Esophagus muscularis mucosa (tissue), 4 donors: ENCODE measurements at regions not wholly inside any gene's neighbourhood (a gene's known extent, or its start where the extent isn't known, plus 50 kb on each side); places are given as distances from the start of the nearest gene placed in this dataset.

Source experiments
- DNase-seq: peaks from one replicate; pipeline ENCODE4 v3.0.0-alpha.2; 2017; ENCODE audit errors: extremely low spot score
- H3K27ac ChIP-seq, 4 donors: fragments of 200-600 bp; sonication (generic); replicated peaks in 1 of 4; 1 replicate in 3 of 4; 2 replicates in 1 of 4; pipeline ENCODE4 v1.5.1; 2016 to 2019; ENCODE audit warnings: mild to moderate bottlenecking in 1 of 4
- H3K27me3 ChIP-seq, 4 donors: fragments of 200-600 bp; sonication (generic); one replicate each; pipeline versions ENCODE4 v1.5.1 to v1.6.0; 2016 to 2019
- H3K36me3 ChIP-seq, 4 donors: fragments of 200-600 bp; sonication (generic); one replicate each; pipeline ENCODE4 v1.5.1; 2016 to 2019
- H3K4me1 ChIP-seq, 4 donors: fragments of 200-600 bp; sonication (generic); one replicate each; pipeline ENCODE4 v1.5.1; 2016 to 2019
- H3K4me3 ChIP-seq, 4 donors: fragments of 200-600 bp; sonication (generic); 1 replicate in 2 of 4; 2 replicates in 2 of 4; pipeline ENCODE4 v1.5.1; 2016 to 2019; ENCODE audit warnings: mild to moderate bottlenecking in 4 of 4, moderate library complexity in 1 of 4
- H3K9me3 ChIP-seq, 4 donors: fragments of 200-600 bp; sonication (generic); 1 replicate in 3 of 4; 2 replicates in 1 of 4; pipeline ENCODE4 v1.5.1; 2016 to 2019
- CTCF ChIP-seq, 3 experiments: fragments of 200-600 bp in 2 of 3; fragments of 450-650 bp in 1 of 3; sonication (generic) in 2 of 3; IDR thresholded peaks; one replicate each; pipeline ENCODE4 v1.5.1; 2017 to 2019; ENCODE audit warnings: antibody characterized with exemption in 3 of 3, mild to moderate bottlenecking in 2 of 3, moderate library complexity in 1 of 3
- EP300 ChIP-seq: sonication (generic); formaldehyde crosslinking; IDR thresholded peaks from one replicate; pipeline ENCODE4 v1.6.1; 2017; ENCODE audit warnings: antibody characterized with exemption
- POLR2A ChIP-seq: fragments of 450-650 bp; IDR thresholded peaks from one replicate; pipeline ENCODE4 v1.6.1; 2017; ENCODE audit warnings: antibody characterized with exemption, moderate library complexity, mild to moderate bottlenecking, low read depth
- POLR2AphosphoS5 ChIP-seq, 2 donors: sonication (generic); formaldehyde crosslinking; IDR thresholded peaks; one replicate each; pipeline ENCODE4 v1.6.1; 2017; ENCODE audit warnings: antibody characterized with exemption in 2 of 2
- WGBS: methylation state at CpG from one replicate; pipeline ENCODE4 v1.1.5; 2018; 5-methylcytosine and 5-hydroxymethylcytosine counted together
- intact Hi-C: fragments of 100-400 bp; cut with DNase I; formaldehyde crosslinking; loops from one replicate; pipeline ENCODE4 v1.15.1; 2023

GRCh38 chr6:108768166-108768555 is 80.1 kb upstream of the ARMC2 start:
- DNase-seq: no peak
- 100% methylated on average over 1 of the region's 1 CpG for WGBS
- TF ChIP-seq POLR2AphosphoS5 (IDR thresholded peaks at IDR 0.05) (no peak), CTCF (IDR thresholded peaks at IDR 0.05) (no peak), EP300 (no peak), POLR2A (no peak)
- no peak overlapping the region for H3K4me3 ChIP-seq
- H3K36me3 ChIP-seq: no peaks in the 10 kb centered on the region
- no peaks in the 10 kb centered on the region for H3K9me3 ChIP-seq
- H3K27me3 ChIP-seq: no peaks in the 10 kb centered on the region
- H3K4me1 ChIP-seq: peaks cover 0 to 4% (median 0%) of the 10 kb centered on the region in 4 donors
- no peak overlapping the region for H3K27ac ChIP-seq
- intact Hi-C loops: no loop called here

- WGBS: 90% methylated on average over 10 of the region's 10 CpGs
- Histone ChIP-seq H3K4me1 (peaks cover 0 to 4% (median 0%) of the 10 kb centered on the region in 4 donors), H3K4me3 (no peak overlapping the region), H3K27me3 (no peaks in the 10 kb centered on the region), H3K27ac (no peak overlapping the region), H3K36me3 (no peaks in the 10 kb centered on the region), H3K9me3 (no peaks in the 10 kb centered on the region)
- TF ChIP-seq POLR2A (no peak), EP300 (no peak), CTCF (IDR thresholded peaks at IDR 0.05) (no peak), POLR2AphosphoS5 (IDR thresholded peaks at IDR 0.05) (no peak)
- peak; percentile 78 for DNase-seq
- intact Hi-C loops: no loop called here
Measured at GRCh38 chr6:108768792-108769524, 79.3 kb upstream of the ARMC2 start.

DNA sequence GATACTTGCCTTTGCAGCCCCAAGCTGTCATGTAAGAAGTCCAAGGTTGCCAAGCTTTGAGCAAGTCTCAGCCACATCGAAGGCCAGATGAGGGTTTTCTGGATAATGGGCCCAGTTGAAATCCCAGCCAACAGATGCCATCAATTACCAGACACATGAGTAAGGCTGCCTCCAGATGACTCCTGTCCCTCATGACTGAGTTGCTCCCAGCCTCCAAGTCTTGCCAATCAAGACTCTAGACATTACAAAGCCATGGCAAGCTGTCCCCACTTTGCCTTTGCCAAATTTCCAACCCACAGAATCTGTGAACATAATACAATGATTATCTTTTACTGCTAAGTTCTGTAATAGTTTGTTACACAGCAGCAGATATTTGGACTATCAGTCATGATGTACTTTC is 76.8 kb upstream of the ARMC2 start:
- no peak overlapping the region for H3K27ac ChIP-seq
- no peak for TF ChIP-seq CTCF (IDR thresholded peaks at IDR 0.05)
- TF ChIP-seq EP300: no peak
- TF ChIP-seq POLR2AphosphoS5 (IDR thresholded peaks at IDR 0.05): no peak
- no peak for TF ChIP-seq POLR2A
- no peaks in the 10 kb centered on the region for H3K9me3 ChIP-seq
- WGBS: 83% methylated on average over 1 of the region's 1 CpG
- H3K36me3 ChIP-seq: no peaks in the 10 kb centered on the region
- H3K4me3 ChIP-seq: no peak overlapping the region
- intact Hi-C loops: no loop called here
- H3K27me3 ChIP-seq: no peaks in the 10 kb centered on the region
- H3K4me1 ChIP-seq: no peaks in the 10 kb centered on the region
- peak; percentile 62 for DNase-seq

- no peak overlapping the region for H3K4me3 ChIP-seq
- no peaks in the 10 kb centered on the region for H3K9me3 ChIP-seq
- peak; percentile 84 for DNase-seq
- no peak for TF ChIP-seq EP300
- TF ChIP-seq POLR2AphosphoS5 (IDR thresholded peaks at IDR 0.05): no peak
- no peak for TF ChIP-seq POLR2A
- no peak for TF ChIP-seq CTCF (IDR thresholded peaks at IDR 0.05)
- H3K27me3 ChIP-seq: no peaks in the 10 kb centered on the region
- intact Hi-C loops: no loop called here
- WGBS: 84% methylated on average over 3 of the region's 3 CpGs
- H3K4me1 ChIP-seq: no peaks in the 10 kb centered on the region
- no peak overlapping the region for H3K27ac ChIP-seq
- H3K36me3 ChIP-seq: no peaks in the 10 kb centered on the region
Measured at GRCh38 chr6:108774555-108774954, 73.7 kb upstream of the ARMC2 start.

DNA sequence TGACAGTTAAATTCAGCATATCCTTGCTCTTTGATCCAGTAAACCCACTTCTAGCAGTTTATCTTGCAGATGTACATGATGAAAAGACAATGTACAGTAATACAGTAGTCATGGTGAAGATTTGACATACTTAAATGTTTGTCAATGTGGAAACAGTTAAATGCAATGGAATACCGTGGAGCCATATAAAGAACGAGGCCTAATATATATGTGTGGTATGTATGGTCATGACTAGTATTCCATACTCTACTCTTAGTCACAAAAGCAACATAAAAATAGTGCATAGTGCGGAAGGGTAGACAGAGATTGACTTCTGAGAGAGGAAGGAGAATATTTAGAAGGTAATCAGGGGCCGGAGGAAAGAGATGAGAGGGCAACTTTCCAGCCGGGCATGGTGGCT is 70.7 kb upstream of the ARMC2 start:
- intact Hi-C loops: no loop called here
- no peaks in the 10 kb centered on the region for H3K36me3 ChIP-seq
- H3K27ac ChIP-seq: no peak overlapping the region
- H3K4me1 ChIP-seq: peaks cover 6 to 15% (median 13%) of the 10 kb centered on the region in 4 donors
- peak; percentile 14 for DNase-seq
- 74% methylated on average over 5 of the region's 5 CpGs for WGBS
- TF ChIP-seq POLR2AphosphoS5 (IDR thresholded peaks at IDR 0.05) (no peak), POLR2A (no peak), CTCF (IDR thresholded peaks at IDR 0.05) (no peak), EP300 (no peak)
- H3K4me3 ChIP-seq: no peak overlapping the region
- H3K9me3 ChIP-seq: no peaks in the 10 kb centered on the region
- no peaks in the 10 kb centered on the region for H3K27me3 ChIP-seq
